NCI-H2227 (cell line): ENCODE measurements at regions not wholly inside any gene's neighbourhood (a gene's known extent, or its start where the extent isn't known, plus 50 kb on each side); places are given as distances from the start of the nearest gene placed in this dataset.

Experiments
- DNase-seq: peaks from one replicate; lab custom pipeline; 2025; ENCODE audit not compliant: unreplicated experiment; lab: John Stamatoyannopoulos, UW

- DNase-seq = no peak
These were observed 411.3 kb upstream of the USP15 start for GRCh38 chr12:61848893-61849292.

- no peak for DNase-seq
These were observed 406.3 kb upstream of the USP15 start for GRCh38 chr12:61853945-61854344.

- no peak for DNase-seq
These were observed 405.3 kb upstream of the USP15 start for GRCh38 chr12:61854902-61855301.

- no peak for DNase-seq
These were observed 402.2 kb upstream of the USP15 start for GRCh38 chr12:61857968-61858367.

- no peak for DNase-seq
These were observed 399.8 kb upstream of the USP15 start for GRCh38 chr12:61860451-61860850.

- no peak for DNase-seq
These were observed 397.2 kb upstream of the USP15 start for GRCh38 chr12:61862986-61863385.

- DNase-seq = no peak
These were observed 396.4 kb upstream of the USP15 start for GRCh38 chr12:61863811-61864210.

- no peak for DNase-seq
These were observed 390.4 kb upstream of the USP15 start for GRCh38 chr12:61869796-61870195.

GRCh38 chr12:61870658-61871484, 389.3 kb upstream of the USP15 start:
- DNase-seq = no peak

GRCh38 chr12:61871485-61871810, 388.8 kb upstream of the USP15 start:
- DNase-seq = no peak

- no peak for DNase-seq
These were observed 381.0 kb upstream of the USP15 start for GRCh38 chr12:61879229-61879628.

GRCh38 chr12:61880186-61880585, 380.0 kb upstream of the USP15 start:
- no peak for DNase-seq

GRCh38 chr12:61891632-61892031, 368.6 kb upstream of the USP15 start:
- DNase-seq = no peak

GRCh38 chr12:61894168-61894567, 366.0 kb upstream of the USP15 start:
- DNase-seq = no peak

GRCh38 chr12:61896436-61896835, 363.8 kb upstream of the USP15 start:
- no peak for DNase-seq

GRCh38 chr12:61902403-61902802, 357.8 kb upstream of the USP15 start:
- DNase-seq = no peak

- DNase-seq = no peak
These were observed 349.1 kb upstream of the USP15 start for GRCh38 chr12:61911113-61911512.

GRCh38 chr12:61915420-61915819, 344.8 kb upstream of the USP15 start:
- DNase-seq = no peak

GRCh38 chr12:61916831-61917230, 343.4 kb upstream of the USP15 start:
- no peak for DNase-seq

GRCh38 chr12:61919686-61920085, 340.5 kb upstream of the USP15 start:
- DNase-seq = no peak

- DNase-seq = no peak
These were observed 340.0 kb upstream of the USP15 start for GRCh38 chr12:61920230-61920629.

GRCh38 chr12:61923152-61923551, 337.1 kb upstream of the USP15 start:
- DNase-seq = no peak

GRCh38 chr12:61934564-61934963, 325.6 kb upstream of the USP15 start:
- DNase-seq = no peak
